ENCODE measurements at regions not wholly inside any gene's neighbourhood (a gene's known extent, or its start where the extent isn't known, plus 50 kb on each side); places are given as distances from the start of the nearest gene placed in this dataset.

DNA sequence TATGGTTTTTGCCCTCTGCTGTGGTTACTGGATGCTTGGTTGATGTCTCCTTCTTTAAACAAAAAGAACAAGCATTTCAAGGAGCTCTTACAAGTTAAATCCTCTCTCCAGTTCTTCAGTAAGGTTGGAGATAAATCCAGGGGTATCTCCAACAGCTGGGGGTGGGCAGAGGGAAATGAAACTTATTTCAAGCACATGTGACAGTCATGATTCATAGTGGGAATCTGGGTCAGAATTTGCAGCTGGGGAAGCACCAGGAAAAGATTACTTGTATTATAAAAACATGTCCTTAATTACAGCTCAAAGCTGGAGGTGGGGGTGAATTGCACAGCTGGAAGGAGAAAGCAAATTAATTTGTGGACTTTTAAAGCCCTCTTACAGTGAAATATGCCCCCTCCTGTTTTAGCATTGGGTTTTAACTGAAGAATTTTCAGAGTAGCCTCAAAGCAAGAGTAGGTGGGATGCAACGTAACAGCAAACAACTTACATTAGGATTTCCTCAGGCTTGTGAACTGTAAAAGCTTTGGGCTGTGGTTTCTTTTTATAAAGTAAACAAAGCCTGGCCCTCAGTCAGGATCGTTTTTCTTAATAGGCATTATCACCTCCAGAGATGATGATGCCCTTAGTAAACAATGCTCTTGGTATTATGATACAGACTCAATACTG lies 596.4 kb downstream of the NYAP2 start:
- no peak for DNase-seq (ENCODE audit: low read depth in 1 of 2, low spot score in 1 of 2)
- no peak for TF ChIP-seq JUND (IDR thresholded peaks at IDR 0.05; ENCODE audit: low read depth)
- in situ Hi-C loops (cut with HindIII; ENCODE audit: low pct_unique_long_range_greater_than_20kb, low sequenced_read_pairs): no loop called here

DNA sequence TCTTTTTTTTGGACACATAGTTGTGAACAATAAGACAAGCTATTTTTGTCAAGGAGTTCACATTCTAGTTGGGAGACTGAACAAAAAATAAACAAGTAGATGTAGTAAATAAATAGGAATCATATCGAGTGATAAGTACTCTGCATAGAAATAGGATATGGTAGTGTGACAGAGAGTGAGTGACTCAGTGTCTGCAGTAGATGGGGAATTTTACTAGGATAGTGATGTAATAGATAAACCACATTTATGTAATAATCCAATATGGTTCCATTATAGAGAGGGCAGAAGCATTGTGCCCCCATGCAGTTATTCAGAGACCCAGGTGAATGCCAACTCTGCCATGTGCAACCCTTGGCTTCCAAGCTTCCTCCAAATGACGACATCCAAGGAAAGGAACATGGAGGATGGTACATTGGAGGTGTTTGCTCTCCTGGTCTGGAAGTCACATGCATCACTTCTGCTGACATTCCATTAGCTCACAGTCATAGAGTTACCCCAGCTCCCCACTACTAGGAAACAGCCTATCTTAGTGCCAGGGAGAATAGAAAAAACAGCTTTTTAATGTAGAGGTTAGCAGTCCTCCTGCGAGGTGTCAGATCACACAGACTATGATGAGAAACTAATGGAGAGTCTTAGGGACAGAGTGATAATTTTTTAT lies 595.4 kb downstream of the NYAP2 start:
- TF ChIP-seq JUND (IDR thresholded peaks at IDR 0.05; ENCODE audit: low read depth): no peak
- in situ Hi-C loops (cut with HindIII; ENCODE audit: low pct_unique_long_range_greater_than_20kb, low sequenced_read_pairs): no loop called here
- no peak for DNase-seq (ENCODE audit: low read depth in 1 of 2, low spot score in 1 of 2)

DNA sequence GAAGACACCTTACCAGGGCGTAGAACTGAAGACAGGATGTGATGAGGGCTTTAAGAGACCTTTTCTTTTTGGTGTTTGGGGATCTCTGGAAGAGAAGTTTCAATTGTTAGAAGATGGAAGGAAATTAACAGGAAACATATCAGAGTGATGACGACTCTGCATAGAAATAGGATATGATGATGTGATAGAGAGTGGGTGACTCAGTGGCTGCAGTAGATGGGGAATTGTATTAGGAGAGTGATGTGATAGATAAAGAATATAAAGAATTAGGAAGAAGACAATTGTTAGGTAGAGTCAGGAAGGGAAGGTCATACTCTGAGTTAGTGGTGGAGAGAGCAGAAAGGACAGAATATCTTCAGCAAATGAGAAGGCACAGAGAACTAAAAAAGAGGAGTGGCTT lies 593.9 kb downstream of the NYAP2 start:
- DNase-seq (ENCODE audit: low read depth in 1 of 2, low spot score in 1 of 2): no peak
- in situ Hi-C loops (cut with HindIII; ENCODE audit: low pct_unique_long_range_greater_than_20kb, low sequenced_read_pairs): no loop called here
- TF ChIP-seq JUND (IDR thresholded peaks at IDR 0.05; ENCODE audit: low read depth): no peak

DNA sequence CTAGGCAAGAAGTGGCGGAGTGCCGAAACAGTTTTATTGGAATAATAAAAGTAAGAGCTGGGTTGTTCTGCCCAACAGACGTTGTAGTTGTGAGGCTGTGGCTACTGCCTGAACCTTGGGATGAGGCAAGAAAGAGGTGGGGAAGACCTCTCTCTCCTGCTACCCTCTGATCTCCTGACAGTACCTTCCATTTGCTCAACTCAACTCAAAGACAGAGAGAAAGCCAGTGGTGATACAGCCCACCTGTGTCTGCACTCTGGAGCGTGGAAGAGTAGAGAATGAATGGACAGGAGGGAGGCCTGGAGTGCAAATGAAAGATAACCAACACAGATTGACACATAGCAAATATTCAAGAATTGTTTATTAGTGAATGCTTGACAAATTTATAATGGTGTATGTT lies 590.3 kb downstream of the NYAP2 start:
- no peak for DNase-seq (ENCODE audit: low read depth in 1 of 2, low spot score in 1 of 2)
- in situ Hi-C loops (cut with HindIII; ENCODE audit: low pct_unique_long_range_greater_than_20kb, low sequenced_read_pairs): no loop called here
- TF ChIP-seq JUND (IDR thresholded peaks at IDR 0.05; ENCODE audit: low read depth): no peak

DNA sequence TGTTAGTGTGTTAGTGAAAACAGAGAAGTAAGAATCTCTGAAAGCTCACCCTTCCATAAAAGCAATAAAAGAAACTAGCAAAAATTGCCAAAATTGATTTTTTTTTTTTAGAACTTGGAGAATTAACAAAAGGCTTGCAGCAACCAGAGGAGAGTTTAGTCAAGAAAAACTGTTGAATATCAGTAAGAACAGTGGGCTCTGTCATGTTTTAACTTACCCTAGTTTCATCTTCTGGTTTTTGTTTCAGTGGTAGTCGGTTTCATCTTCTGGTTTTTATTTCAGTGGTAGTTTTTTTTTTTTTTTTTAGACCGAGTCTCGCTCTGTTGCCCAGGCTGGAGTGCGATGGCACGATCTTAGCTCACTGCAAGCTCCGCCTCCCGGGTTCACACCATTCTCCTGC lies 580.9 kb downstream of the NYAP2 start:
- in situ Hi-C loops (cut with HindIII; ENCODE audit: low pct_unique_long_range_greater_than_20kb, low sequenced_read_pairs): no loop called here
- no peak for DNase-seq (ENCODE audit: low read depth in 1 of 2, low spot score in 1 of 2)
- no peak for TF ChIP-seq JUND (IDR thresholded peaks at IDR 0.05; ENCODE audit: low read depth)

DNA sequence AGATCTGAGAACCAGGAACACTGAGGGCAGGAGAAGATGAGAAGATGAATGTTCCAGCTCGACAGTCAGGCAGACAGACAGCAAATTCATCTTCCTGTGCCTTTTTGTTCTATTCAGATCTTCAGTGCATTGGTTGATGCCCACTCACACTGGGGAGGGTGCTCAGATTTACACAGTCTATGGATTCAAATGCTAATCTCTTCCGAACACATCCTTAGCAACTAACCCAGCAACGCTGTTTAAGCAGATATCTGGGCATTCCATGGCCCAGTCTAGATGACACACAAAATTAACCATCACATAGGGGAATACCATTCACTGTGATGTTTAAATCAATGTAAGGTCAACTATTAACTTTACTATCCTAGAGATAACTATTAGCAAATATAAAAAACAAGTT lies 571.9 kb downstream of the NYAP2 start:
- DNase-seq (ENCODE audit: low read depth in 1 of 2, low spot score in 1 of 2): no peak
- TF ChIP-seq JUND (IDR thresholded peaks at IDR 0.05; ENCODE audit: low read depth): no peak
- in situ Hi-C loops (cut with HindIII; ENCODE audit: low pct_unique_long_range_greater_than_20kb, low sequenced_read_pairs): no loop called here

DNA sequence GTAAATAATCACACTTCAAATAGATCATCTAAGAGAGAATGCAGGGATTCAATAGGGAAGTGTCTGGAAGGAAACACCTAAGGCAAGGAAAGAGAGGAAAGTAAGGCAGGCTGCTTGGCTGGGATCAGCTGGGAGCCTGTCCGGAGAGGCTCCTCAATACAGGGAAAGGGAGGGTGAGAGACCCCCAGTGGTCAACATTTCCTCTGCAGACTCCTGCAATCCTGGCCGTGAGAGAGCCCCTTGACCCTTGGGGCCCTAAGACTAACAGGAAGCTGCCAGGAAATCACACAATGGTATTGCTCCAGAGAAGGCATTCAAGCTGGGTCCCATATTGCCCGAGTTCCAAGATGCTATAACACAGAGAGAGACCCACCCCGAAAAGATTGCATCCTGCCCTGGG lies 549.4 kb downstream of the NYAP2 start:
- in situ Hi-C loops (cut with HindIII; ENCODE audit: low pct_unique_long_range_greater_than_20kb, low sequenced_read_pairs): no loop called here
- no peak for TF ChIP-seq JUND (IDR thresholded peaks at IDR 0.05; ENCODE audit: low read depth)
- DNase-seq (ENCODE audit: low read depth in 1 of 2, low spot score in 1 of 2): no peak

DNA sequence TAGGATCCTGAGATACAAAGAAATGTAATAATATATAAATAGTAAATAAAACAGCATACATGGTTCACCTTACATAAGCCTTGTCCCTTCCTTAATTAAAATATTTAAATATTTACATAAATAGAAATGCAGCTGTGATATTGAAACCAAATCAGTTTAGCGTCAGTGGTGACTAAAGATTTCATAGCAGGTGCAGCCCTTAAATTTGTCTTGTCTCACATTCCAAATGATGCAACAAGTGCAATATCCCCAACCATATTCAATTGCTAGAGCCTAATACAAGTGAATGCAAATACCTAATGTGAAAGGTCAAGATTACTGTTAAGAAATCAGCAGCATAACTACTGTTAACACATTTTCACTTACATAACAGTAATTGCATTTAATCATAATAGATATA lies 539.5 kb downstream of the NYAP2 start:
- TF ChIP-seq JUND (IDR thresholded peaks at IDR 0.05; ENCODE audit: low read depth): no peak
- no peak for DNase-seq (ENCODE audit: low read depth in 1 of 2, low spot score in 1 of 2)
- in situ Hi-C loops (cut with HindIII; ENCODE audit: low pct_unique_long_range_greater_than_20kb, low sequenced_read_pairs): no loop called here

DNA sequence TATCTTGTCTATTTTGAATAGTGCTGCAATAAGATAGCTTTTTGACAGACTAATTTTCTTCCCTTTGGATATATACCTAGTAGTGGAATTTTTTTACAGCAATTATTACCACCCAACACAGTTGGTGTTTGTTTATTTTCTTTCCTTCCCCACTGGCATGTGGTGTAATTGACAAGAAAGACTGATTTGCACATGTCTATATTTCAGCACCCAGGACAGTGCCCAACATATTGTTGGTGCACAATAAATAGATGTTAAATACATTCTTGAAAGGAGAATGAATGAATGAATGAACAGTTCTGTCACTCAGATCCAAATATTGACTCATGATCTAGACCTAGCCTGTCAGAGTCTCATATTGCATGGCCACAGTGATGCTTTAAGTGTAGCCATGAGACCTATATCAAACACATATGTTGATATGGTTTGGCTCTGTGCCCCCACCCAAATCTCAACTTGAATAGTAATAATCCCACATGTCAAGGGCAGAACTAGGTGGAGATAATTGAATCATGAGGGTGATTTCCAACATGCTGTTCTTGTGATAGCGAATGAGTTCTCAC lies 538.2 kb downstream of the NYAP2 start:
- TF ChIP-seq JUND (IDR thresholded peaks at IDR 0.05; ENCODE audit: low read depth): no peak
- in situ Hi-C loops (cut with HindIII; ENCODE audit: low pct_unique_long_range_greater_than_20kb, low sequenced_read_pairs): no loop called here
- DNase-seq (ENCODE audit: low read depth in 1 of 2, low spot score in 1 of 2): peak; percentile 21 to 49

DNA sequence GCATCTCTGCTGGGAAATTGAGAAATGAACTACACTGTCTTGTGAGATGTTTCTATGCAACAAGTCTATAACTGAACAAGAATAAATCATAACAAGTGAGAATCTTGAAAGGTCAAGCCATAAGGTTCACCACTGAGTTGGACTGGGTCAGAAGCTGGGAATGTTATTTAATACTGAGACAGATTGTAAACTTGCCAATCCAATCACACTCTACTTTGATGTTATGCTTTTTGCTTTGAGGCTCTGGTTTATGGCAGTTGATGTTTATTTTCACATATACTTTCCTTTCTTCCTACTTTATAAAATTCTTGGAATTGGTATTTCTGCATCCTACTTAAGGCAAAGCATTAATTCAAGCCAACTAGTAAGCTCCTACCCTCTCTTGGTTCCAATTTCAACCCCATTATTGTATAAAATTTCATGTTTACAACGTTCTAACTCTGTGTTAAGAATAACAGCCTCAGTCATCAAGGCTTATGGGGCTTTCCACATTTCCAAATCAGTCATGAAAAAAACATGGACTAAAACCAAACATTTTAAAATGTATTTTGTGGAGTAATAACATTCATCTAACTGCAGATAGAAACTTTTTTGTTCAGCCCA lies 533.4 kb downstream of the NYAP2 start:
- in situ Hi-C loops (cut with HindIII; ENCODE audit: low pct_unique_long_range_greater_than_20kb, low sequenced_read_pairs): no loop called here
- no peak for TF ChIP-seq JUND (IDR thresholded peaks at IDR 0.05; ENCODE audit: low read depth)
- no peak for DNase-seq (ENCODE audit: low read depth in 1 of 2, low spot score in 1 of 2)

DNA sequence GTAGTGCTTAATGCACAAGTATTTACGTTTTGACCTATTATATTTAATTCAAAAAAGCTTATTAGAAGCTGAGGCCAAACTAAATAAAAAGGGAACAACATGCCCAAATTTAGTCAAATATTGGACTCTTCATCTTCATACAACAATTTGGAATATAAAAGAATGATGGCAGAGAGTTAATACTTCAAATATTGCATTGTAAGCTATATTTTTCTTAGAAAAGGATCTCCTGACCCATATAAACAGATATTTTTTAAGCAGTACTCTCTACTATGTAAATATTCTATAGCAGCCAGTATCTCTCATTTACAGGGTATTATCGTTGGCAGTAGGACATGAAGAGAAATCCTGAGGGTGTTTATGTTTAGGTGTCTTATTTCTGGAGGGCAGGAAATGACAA lies 531.2 kb downstream of the NYAP2 start:
- DNase-seq (ENCODE audit: low read depth in 1 of 2, low spot score in 1 of 2): no peak
- no peak for TF ChIP-seq JUND (IDR thresholded peaks at IDR 0.05; ENCODE audit: low read depth)
- in situ Hi-C loops (cut with HindIII; ENCODE audit: low pct_unique_long_range_greater_than_20kb, low sequenced_read_pairs): no loop called here

DNA sequence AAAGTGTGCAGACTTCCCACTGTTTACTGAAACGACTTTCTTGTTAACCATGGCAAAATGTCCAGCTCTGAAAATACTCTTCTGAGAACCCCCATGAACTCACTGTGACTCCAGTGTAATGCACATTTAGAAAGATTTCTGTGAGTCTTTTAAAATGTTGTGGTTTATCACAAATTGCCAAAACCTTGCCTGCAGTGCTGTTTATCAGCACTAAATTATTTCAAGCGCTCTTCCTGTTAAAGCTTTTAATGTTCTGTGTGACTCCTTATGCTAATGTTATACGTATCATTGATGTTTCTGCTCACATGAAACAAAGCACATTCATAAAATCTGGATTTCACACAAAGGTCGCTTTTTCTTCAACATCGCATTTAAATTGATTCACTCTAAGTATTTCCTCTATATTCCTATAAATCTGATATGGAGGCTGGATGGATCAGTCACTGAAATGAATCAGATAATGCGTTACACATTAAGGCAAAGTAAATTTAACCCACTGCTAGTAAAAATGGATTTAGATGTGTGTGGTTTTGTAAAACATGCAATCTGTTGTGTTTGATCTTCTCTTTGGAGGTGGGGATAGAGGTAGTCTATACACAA lies 521.2 kb downstream of the NYAP2 start:
- in situ Hi-C loops (cut with HindIII; ENCODE audit: low pct_unique_long_range_greater_than_20kb, low sequenced_read_pairs): no loop called here
- no peak for TF ChIP-seq JUND (IDR thresholded peaks at IDR 0.05; ENCODE audit: low read depth)
- no peak for DNase-seq (ENCODE audit: low read depth in 1 of 2, low spot score in 1 of 2)

DNA sequence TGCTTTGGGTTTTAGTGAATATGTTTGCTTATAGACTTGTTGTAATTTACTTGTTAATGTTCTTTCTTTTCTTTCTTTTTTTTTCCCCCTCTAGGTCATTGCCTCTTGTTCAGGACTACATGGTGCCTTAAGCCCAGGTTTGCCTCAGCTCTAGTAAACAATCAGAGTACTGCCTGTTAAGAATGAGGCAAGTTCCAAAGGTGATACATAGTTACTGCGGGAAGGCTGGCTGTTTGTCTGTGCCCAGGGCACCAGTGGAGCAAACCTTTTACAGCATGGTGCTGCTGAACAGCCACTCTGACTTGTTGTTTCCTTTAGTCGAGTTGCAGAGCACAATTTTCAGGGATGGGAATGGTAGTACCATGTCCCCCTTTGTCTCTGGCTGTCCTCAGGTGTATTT lies 517.2 kb downstream of the NYAP2 start:
- in situ Hi-C loops (cut with HindIII; ENCODE audit: low pct_unique_long_range_greater_than_20kb, low sequenced_read_pairs): no loop called here
- no peak for DNase-seq (ENCODE audit: low read depth in 1 of 2, low spot score in 1 of 2)
- TF ChIP-seq JUND (IDR thresholded peaks at IDR 0.05; ENCODE audit: low read depth): no peak

All from T47D (cell line).